LNCAP (cell line): ENCODE measurements at regions not wholly inside any gene's neighbourhood (a gene's known extent, or its start where the extent isn't known, plus 50 kb on each side); places are given as distances from the start of the nearest gene placed in this dataset.

ENCODE experiments used
- TF ChIP-seq, protein P1 (sequence below): fragments of 450-650 bp; IDR thresholded peaks from 2 replicates; pipeline ENCODE4 v1.5.1; 2017; ENCODE audit warnings: mild to moderate bottlenecking

DNA sequence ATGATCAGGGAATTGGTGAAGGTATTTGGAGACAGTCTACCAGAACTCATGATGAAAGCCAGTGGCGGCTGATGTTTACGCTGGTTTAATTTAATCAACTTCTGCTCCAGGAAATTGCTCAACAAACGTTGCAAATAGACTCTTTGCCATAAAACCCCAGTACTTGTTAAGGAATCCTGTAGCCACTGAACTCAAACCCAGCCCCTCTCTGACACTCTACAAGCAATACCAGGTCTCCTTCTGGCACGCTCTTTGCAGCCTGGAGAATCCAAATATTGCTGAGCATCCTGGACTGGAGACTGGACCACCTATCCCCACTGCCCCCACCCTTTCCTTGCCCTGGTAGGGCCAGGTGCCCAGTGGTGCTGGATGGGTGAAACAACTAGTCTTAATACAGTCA lies 308.2 kb downstream of the FBXO15 start:
- TF ChIP-seq, protein P1, sequence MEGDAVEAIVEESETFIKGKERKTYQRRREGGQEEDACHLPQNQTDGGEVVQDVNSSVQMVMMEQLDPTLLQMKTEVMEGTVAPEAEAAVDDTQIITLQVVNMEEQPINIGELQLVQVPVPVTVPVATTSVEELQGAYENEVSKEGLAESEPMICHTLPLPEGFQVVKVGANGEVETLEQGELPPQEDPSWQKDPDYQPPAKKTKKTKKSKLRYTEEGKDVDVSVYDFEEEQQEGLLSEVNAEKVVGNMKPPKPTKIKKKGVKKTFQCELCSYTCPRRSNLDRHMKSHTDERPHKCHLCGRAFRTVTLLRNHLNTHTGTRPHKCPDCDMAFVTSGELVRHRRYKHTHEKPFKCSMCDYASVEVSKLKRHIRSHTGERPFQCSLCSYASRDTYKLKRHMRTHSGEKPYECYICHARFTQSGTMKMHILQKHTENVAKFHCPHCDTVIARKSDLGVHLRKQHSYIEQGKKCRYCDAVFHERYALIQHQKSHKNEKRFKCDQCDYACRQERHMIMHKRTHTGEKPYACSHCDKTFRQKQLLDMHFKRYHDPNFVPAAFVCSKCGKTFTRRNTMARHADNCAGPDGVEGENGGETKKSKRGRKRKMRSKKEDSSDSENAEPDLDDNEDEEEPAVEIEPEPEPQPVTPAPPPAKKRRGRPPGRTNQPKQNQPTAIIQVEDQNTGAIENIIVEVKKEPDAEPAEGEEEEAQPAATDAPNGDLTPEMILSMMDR: no peak

DNA sequence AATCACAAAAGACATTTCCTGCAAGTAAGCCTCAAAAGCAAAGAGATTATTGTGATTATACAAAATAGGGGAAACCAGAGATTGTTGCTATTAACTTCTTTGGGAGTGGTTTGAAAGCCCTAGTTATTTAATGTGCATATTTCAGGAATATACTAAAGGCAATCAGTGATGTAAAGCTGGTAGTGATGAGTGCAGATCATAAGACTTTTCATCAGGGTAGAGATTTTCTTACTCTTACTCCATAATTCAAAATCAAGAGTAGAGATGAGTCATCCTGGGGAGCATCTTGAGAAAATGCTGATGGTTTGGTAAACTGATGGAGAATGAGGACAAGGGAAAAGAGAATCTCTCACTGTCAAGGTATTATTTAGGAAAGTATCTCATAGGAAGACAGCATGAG lies 309.5 kb downstream of the FBXO15 start:
- TF ChIP-seq, protein P1: no peak

DNA sequence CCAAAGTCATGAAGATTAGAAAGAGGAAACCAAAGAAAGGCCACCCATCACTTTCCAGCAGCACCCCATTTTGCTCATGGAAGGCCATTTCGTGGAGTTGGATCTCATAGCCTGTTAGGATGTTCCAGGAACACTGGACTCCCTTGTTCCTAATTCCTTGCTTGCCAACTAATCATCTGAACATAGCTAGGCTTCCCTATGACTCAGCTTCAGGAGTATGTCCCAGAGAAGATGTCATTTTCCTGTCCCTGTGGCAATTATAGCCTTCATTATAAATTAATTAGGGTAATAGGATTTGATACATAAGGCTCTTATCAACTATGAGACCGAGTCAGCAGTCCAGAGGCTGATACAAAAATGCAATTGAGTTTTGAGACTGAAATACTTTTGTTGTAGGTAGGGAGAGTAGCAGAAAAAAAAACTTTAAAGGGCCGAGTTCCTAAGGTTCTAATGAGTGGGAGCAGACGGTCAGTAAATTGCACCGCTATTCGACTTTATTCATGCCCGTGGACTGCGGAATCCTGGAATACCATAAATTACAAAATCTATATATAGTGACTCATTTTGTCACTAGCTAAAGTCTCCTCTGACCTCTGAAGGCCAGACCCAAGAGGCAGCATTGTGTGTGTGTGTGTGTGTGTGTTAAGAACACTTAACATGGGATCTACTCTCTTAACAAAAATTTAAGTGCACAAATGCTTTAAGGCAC lies 311.8 kb downstream of the FBXO15 start:
- TF ChIP-seq, protein P1: no peak

DNA sequence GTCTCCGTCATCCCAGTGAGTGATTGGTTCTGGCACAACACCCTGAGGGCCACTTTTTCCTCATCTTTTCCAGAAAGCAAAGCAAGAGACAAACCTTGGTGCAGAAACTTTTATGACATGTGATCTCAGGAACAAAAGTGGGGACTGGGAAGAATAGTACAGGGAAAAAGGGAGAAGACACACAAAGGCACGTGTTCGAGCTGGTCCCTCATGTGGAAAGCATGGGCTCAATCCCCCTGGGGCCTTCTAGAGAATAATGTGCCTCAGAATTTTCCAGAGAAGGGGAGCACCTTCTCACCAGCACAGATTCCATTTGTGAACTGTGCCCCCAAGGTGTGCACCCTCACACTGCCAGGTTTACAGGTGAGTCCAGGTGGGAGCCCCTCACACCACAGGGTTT lies 312.6 kb downstream of the FBXO15 start:
- TF ChIP-seq, protein P1: no peak

DNA sequence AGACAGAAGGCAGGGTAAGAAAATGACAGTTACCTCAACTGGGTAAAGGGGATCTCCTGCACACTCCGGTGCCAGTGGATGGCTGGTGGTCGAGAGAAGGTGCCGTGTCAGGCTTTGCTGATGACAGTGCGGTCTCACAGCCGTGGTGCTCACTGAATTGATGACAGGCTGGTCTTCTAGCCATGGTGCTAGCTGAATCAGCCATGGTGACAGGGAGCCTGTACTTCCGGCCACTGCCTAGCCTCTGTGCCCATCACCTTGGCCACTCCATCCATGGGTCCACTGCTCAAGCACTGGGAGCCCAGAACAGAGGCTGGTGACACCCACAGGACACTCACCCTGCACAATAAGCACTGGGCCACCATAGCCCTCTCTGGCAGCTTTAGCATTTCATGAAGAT lies 315.9 kb downstream of the FBXO15 start:
- TF ChIP-seq, protein P1: no peak

DNA sequence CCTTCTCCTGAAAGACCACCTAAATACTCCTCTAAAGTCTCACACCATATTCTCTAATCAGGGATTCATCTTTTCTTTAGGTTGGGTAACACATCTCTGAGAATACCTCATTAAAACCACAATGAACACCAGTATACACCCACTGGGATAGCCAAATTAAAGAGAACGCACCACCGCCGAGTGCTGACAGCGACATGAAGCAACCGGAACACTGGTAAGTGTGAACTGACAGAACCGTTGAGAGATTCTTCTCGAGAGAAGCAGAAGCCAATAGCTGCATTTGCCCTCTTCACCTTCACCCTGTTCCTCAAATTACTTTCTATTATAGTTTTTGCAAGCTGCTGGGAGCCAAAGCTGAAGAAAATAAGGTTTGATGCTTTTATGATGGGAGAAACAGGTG lies 318.5 kb downstream of the FBXO15 start:
- TF ChIP-seq, protein P1: no peak

DNA sequence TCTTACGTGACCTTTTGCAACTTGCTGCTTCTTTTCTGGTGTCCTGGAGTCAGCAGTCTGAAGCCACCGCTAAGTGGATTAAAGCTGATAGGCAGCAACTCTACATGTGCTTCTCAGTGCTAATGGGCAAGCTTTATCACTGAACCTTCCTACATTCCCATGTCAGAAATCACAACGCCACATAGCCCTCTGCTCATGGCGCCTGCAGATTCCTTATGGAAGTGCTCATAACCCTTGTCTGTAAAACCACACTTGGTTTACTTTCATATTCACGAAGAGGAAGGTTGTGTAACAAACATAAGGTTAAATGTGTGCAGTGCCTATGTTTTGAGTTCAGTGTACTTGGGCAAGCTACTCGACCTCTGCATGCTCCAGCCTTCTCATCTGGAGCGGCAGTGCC lies 319.8 kb downstream of the FBXO15 start:
- TF ChIP-seq, protein P1: no peak

DNA sequence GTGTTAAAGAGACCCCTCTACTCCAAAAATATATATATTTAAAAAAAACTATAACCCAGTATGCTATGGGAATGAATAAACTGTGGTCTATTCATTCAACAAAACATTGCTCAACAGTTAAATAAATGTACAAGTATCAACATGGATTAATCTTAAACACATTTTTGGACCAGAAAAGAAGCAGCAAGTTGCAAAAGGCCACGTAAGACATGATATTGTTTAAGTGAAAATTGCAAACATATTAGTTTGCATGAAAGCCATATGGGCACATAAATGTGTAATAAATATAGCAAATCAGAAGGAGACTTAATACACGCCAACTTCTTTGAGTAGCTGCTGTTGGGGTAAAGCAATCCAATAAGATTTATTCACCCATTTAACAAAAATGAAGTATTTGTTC lies 321.5 kb downstream of the FBXO15 start:
- TF ChIP-seq, protein P1: no peak
